OCI-LY3 (cell line): ENCODE measurements at regions not wholly inside any gene's neighbourhood (a gene's known extent, or its start where the extent isn't known, plus 50 kb on each side); places are given as distances from the start of the nearest gene placed in this dataset.

Source experiments
- H2AFZ ChIP-seq: fragments of 200-600, 300-600 bp; shearing (Covaris generic); 2 replicates; pipeline ENCODE4 v1.6.0; 2014; ENCODE audit warnings: antibody characterized with exemption, low read depth, low read length
- H3K27ac ChIP-seq: fragments of 200-600, 300-600 bp; sonication (generic); 2 replicates; pipeline ENCODE4 v1.5.1; 2014; ENCODE audit warnings: mild to moderate bottlenecking, low read length, moderate library complexity, mixed read lengths
- H3K27me3 ChIP-seq: fragments of 200-600, 300-600 bp; sonication (generic); 2 replicates; pipeline ENCODE4 v1.6.1; 2014; ENCODE audit warnings: low read depth, low read length, mixed read lengths
- H3K36me3 ChIP-seq: fragments of 200-600, 300-600 bp; sonication (generic); replicated peaks from 2 replicates; pipeline ENCODE3; 2014; ENCODE audit warnings: low read depth, low read length, mixed read lengths
- H3K4me1 ChIP-seq: fragments of 300-600, 200-600 bp; sonication (generic); 2 replicates; pipeline ENCODE4 v1.6.1; 2014; ENCODE audit warnings: low read length, mixed read lengths
- H3K4me2 ChIP-seq: fragments of 200-600, 300-600 bp; sonication (generic); 2 replicates; pipeline ENCODE4 v1.6.1; 2014; ENCODE audit warnings: low read length, mixed read lengths
- H3K4me3 ChIP-seq: fragments of 300-600, 200-600 bp; sonication (generic); 2 replicates; pipeline ENCODE4 v1.5.1; 2014; ENCODE audit warnings: antibody characterized with exemption, mild to moderate bottlenecking, low read length, moderate library complexity
- H3K79me2 ChIP-seq: fragments of 300-600, 200-600 bp; shearing (Covaris generic); 2 replicates; pipeline ENCODE4 v1.6.1; 2014; ENCODE audit warnings: mild to moderate bottlenecking, low read length, mixed read lengths
- H3K9ac ChIP-seq: fragments of 300-600, 200-600 bp; shearing (Covaris generic); 2 replicates; pipeline ENCODE4 v1.6.0; 2014; ENCODE audit warnings: mild to moderate bottlenecking, low read length, moderate library complexity
- H3K9me3 ChIP-seq: fragments of 200-600, 300-600 bp; shearing (Covaris generic); 2 replicates; pipeline ENCODE4 v1.6.1; 2014; ENCODE audit warnings: low read length, mixed read lengths; ENCODE audit not compliant: insufficient read depth
- H4K20me1 ChIP-seq: fragments of 200-600, 300-600 bp; sonication (generic); 2 replicates; pipeline ENCODE4 v1.6.1; 2016; ENCODE audit warnings: low read length, mixed read lengths; ENCODE audit not compliant: insufficient read depth
- EZH2phosphoT487 ChIP-seq: fragments of 200-600 bp; shearing (Covaris generic); IDR thresholded peaks from 2 replicates; pipeline ENCODE4 v1.6.1; 2018; ENCODE audit warnings: antibody characterized with exemption, mixed run types, low read depth
- TF ChIP-seq, protein P1 (sequence below): fragments of 200-600, 300-600 bp; sonication (generic); IDR thresholded peaks from 2 replicates; pipeline ENCODE4 v1.5.1; 2014; ENCODE audit warnings: antibody characterized with exemption, low read length, low read depth

DNA sequence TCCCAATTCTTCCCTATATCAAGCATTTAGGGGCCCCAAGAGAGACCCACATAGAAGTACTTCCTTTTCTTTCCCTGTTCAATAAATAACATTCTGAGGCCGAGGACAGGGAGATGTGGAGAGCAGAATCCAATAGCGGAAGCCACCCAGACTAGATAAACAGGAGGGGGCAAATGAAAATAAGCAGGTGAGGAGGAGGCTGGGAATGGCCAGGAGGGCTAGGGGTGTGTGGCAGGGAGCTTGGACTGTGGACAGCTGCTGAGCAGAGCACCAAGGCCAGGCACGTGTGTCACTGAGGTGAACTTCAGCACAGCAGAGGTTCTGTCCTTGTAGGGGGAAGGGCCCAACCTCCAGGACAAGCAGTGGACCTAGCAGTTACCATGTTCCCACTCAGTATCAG, 339.2 kb downstream of the FOXA2 start:
- no peaks in the 10 kb centered on the region for H4K20me1 ChIP-seq
- no peaks in the 10 kb centered on the region for H3K27me3 ChIP-seq
- H3K27ac ChIP-seq, result no peak overlapping the region
- no peak overlapping the region for H3K4me2 ChIP-seq
- H3K36me3 ChIP-seq, result no peaks in the 10 kb centered on the region
- H3K9ac ChIP-seq, result no peak overlapping the region
- H3K4me3 ChIP-seq, result no peak overlapping the region
- H3K9me3 ChIP-seq, result no peaks in the 10 kb centered on the region
- H2AFZ ChIP-seq, result no peak overlapping the region
- no peaks in the 10 kb centered on the region for H3K79me2 ChIP-seq
- no peaks in the 10 kb centered on the region for H3K4me1 ChIP-seq
- no peak for TF ChIP-seq EZH2phosphoT487
- TF ChIP-seq, protein P1, sequence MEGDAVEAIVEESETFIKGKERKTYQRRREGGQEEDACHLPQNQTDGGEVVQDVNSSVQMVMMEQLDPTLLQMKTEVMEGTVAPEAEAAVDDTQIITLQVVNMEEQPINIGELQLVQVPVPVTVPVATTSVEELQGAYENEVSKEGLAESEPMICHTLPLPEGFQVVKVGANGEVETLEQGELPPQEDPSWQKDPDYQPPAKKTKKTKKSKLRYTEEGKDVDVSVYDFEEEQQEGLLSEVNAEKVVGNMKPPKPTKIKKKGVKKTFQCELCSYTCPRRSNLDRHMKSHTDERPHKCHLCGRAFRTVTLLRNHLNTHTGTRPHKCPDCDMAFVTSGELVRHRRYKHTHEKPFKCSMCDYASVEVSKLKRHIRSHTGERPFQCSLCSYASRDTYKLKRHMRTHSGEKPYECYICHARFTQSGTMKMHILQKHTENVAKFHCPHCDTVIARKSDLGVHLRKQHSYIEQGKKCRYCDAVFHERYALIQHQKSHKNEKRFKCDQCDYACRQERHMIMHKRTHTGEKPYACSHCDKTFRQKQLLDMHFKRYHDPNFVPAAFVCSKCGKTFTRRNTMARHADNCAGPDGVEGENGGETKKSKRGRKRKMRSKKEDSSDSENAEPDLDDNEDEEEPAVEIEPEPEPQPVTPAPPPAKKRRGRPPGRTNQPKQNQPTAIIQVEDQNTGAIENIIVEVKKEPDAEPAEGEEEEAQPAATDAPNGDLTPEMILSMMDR, result no peak

DNA sequence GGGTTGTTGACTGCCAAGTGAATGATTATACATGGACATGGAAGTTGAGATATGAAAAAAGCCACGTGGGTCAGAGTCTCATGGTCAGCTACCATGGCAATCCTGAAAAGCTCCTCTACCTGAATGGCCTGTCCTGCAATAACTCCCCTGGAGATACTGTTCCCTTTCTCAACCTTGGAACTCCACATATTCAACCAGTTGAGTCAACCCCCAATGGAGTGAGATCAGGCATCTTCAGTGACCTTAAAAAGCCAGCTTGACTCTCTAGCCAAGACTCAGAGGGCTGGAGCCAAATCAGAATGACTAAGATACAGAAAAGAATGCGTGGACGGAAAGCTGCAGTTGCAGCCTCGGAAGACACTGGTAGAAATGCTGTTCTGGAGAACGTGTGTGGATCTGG, 341.3 kb downstream of the FOXA2 start:
- Histone ChIP-seq H3K27ac (no peak overlapping the region), H3K79me2 (no peaks in the 10 kb centered on the region), H4K20me1 (no peaks in the 10 kb centered on the region), H3K27me3 (no peaks in the 10 kb centered on the region), H2AFZ (no peak overlapping the region), H3K9me3 (no peaks in the 10 kb centered on the region), H3K4me3 (no peak overlapping the region), H3K9ac (no peak overlapping the region), H3K4me1 (no peaks in the 10 kb centered on the region), H3K36me3 (no peaks in the 10 kb centered on the region), H3K4me2 (no peak overlapping the region)
- no peak for TF ChIP-seq EZH2phosphoT487
- TF ChIP-seq, protein P1, result no peak

DNA sequence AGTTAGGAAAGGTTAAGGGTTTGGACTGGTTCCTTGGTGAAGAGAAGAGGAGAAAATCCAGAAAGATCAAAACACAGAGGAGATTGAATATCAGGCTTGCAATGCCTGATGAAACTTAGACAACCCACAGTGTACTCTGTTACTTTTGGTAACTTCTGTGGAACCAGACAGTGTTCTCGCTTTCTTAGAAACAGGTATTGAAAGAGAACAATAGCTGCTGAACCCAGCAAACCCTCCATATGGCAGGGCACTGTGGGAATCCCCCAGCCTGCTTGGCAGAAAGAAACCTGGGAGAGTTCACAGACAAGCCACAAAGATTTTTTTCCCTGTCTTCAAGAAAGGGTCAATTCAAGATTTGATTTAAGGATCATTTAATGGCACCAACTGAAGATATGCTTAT, 342.8 kb downstream of the FOXA2 start:
- Histone ChIP-seq H2AFZ (no peak overlapping the region), H4K20me1 (no peaks in the 10 kb centered on the region), H3K27ac (no peak overlapping the region), H3K9me3 (no peaks in the 10 kb centered on the region), H3K4me1 (no peaks in the 10 kb centered on the region), H3K36me3 (no peaks in the 10 kb centered on the region), H3K9ac (no peak overlapping the region), H3K4me2 (no peak overlapping the region), H3K4me3 (no peak overlapping the region), H3K27me3 (no peaks in the 10 kb centered on the region), H3K79me2 (no peaks in the 10 kb centered on the region)
- TF ChIP-seq, protein P1, result no peak
- TF ChIP-seq EZH2phosphoT487, result no peak

GRCh38 chr20:22232923-22233322, 351.4 kb downstream of the FOXA2 start:
- no peaks in the 10 kb centered on the region for H3K4me1 ChIP-seq
- H2AFZ ChIP-seq, result no peak overlapping the region
- no peak overlapping the region for H3K27ac ChIP-seq
- no peaks in the 10 kb centered on the region for H3K9me3 ChIP-seq
- peaks cover 27% of the 10 kb centered on the region for H3K27me3 ChIP-seq
- no peaks in the 10 kb centered on the region for H3K36me3 ChIP-seq
- no peak overlapping the region for H3K9ac ChIP-seq
- H3K79me2 ChIP-seq, result no peaks in the 10 kb centered on the region
- H3K4me2 ChIP-seq, result no peak overlapping the region
- H3K4me3 ChIP-seq, result no peak overlapping the region
- TF ChIP-seq, protein P1, result no peak
- no peak for TF ChIP-seq EZH2phosphoT487
- H4K20me1 ChIP-seq, result no peaks in the 10 kb centered on the region
